Epithelial cell of esophagus (primary cell): ENCODE measurements at regions not wholly inside any gene's neighbourhood (a gene's known extent, or its start where the extent isn't known, plus 50 kb on each side); places are given as distances from the start of the nearest gene placed in this dataset.

ENCODE experiments used
- DNase-seq: peaks from one replicate; pipeline ENCODE4 v3.0.0; 2010; ENCODE audit warnings: low read depth
- H3K4me3 ChIP-seq: 2 replicates; pipeline ENCODE4 v1.5.1; 2011; ENCODE audit warnings: mild to moderate bottlenecking, low read length, control low read depth
- CTCF ChIP-seq: IDR thresholded peaks from 2 replicates; pipeline ENCODE4 v1.5.1; 2011; ENCODE audit warnings: low read depth, mild to moderate bottlenecking, low read length, control low read depth, inconsistent platforms; ENCODE audit not compliant: insufficient read depth; ENCODE audit errors: missing control alignments

- no peak for TF ChIP-seq CTCF
- DNase-seq, result no peak
These were observed 167.8 kb downstream of the PAWR start for GRCh38 chr12:79522989-79523386.

GRCh38 chr12:79522257-79522988 lies 168.3 kb downstream of the PAWR start:
- H3K4me3 ChIP-seq, result no peak overlapping the region
- no peak for DNase-seq
- TF ChIP-seq CTCF, result no peak

More at GRCh38 chr12:79522989-79523386, 167.8 kb downstream of the PAWR start:
- H3K4me3 ChIP-seq, result no peak overlapping the region

GRCh38 chr12:79521576-79521975 lies 169.2 kb downstream of the PAWR start:
- no peak overlapping the region for H3K4me3 ChIP-seq
- peak; percentile 41 for DNase-seq
- TF ChIP-seq CTCF, result no peak

- H3K4me3 ChIP-seq, result no peak overlapping the region
- TF ChIP-seq CTCF, result no peak
- no peak for DNase-seq
These were observed 173.4 kb downstream of the PAWR start for GRCh38 chr12:79517363-79517762.

GRCh38 chr12:79515530-79515935 lies 175.2 kb downstream of the PAWR start:
- no peak for DNase-seq
- H3K4me3 ChIP-seq, result no peak overlapping the region
- no peak for TF ChIP-seq CTCF

GRCh38 chr12:79514730-79515529 lies 175.8 kb downstream of the PAWR start:
- no peak for TF ChIP-seq CTCF
- H3K4me3 ChIP-seq, result no peak overlapping the region
- DNase-seq, result no peak
